ENCODE measurements at regions not wholly inside any gene's neighbourhood (a gene's known extent, or its start where the extent isn't known, plus 50 kb on each side); places are given as distances from the start of the nearest gene placed in this dataset.
A peak's percentile ranks its signal among the peaks of the same experiment; 100 is the strongest.

GRCh38 chr18:73805991-73806390 lies 341.6 kb downstream of the FBXO15 start:
- DNase-seq (ENCODE audit: low read depth in 4 of 4, low spot score in 3 of 4) = no peak

DNA sequence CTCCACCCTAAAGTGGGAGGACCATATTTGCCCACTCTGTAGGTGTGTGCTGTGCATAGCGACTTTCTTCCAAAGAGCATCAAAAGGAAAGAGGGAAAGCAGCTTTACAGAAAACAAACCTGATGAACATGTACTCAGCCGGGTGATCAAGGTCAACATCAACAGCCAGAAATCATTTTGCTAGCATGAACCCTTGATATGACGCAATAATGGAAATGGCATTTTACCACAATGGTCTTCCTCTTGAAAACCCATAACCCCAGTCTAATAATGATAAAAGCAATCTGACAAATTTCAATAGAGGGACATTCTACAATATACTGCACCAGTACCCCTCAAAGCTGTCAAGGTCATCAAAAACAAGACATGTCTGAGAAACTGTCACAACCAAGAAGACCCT lies 350.2 kb downstream of the FBXO15 start:
- DNase-seq (ENCODE audit: low read depth in 4 of 4, low spot score in 3 of 4) = no peak

GRCh38 chr18:73793386-73793785 lies 354.2 kb downstream of the FBXO15 start:
- DNase-seq (ENCODE audit: low read depth in 4 of 4, low spot score in 3 of 4) = no peak

GRCh38 chr18:73791081-73791480 lies 356.6 kb downstream of the FBXO15 start:
- no peak for DNase-seq (ENCODE audit: low read depth in 4 of 4, low spot score in 3 of 4)

- DNase-seq (ENCODE audit: low read depth in 4 of 4, low spot score in 3 of 4) = no peak
These were observed 357.0 kb downstream of the FBXO15 start for GRCh38 chr18:73790587-73790986.

DNA sequence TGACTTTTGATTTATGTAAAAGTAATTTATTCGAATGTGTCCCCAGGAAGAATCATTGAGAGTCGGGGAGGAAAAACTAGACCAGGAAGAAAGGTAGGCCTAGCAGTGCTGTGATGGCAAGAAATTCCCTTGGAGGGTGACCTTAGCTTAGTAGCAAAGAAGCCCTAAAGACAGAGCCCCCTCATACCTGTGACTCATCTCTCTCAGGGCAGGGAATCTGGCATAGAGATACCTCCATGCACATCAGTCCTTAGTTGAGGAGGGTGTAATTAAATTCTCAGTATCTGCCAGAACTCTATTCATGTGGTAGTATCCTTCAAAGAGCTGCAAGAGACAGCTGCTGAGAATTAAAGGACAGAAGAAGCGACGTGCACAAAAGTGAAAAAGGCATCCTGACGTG lies 360.3 kb downstream of the FBXO15 start:
- no peak for DNase-seq (ENCODE audit: low read depth in 4 of 4, low spot score in 3 of 4)

DNA sequence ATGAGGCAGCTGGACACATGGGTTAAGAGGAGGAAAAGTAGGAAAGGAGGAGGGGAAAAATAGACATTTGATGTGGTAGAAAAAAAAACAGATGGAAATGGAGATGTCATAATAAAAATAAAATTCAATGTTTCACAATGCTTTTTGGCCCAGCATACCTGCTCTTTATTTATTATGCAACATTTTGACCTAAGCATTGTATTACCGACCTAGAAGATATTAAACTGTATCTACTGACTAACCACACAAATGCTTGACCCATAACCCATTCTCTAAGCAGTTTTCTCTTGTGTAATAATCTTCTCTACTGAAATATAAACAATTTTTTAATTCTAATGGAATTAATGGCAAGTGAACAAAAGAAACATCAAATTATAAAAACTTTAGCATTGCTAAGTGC lies 362.3 kb downstream of the FBXO15 start:
- DNase-seq (ENCODE audit: low read depth in 4 of 4, low spot score in 3 of 4) = no peak

DNA sequence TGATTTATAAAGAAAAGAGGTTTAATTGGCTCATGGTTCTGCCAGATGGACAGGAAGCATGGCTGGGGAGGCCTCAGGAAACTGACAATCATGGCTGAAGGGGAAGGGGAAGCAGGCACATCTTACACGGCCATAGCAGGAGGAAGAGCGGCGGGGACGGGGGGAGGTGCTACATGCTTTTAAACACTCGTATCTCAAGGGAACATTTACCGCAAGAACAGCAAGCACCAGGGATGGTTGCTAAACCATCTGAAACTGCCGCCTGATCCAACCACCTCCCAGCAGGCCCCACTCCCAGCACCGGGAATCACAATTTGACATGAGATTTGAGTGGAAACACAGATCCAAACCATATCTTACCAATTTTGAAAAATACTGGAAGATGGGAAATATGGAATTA lies 362.8 kb downstream of the FBXO15 start:
- DNase-seq (ENCODE audit: low read depth in 4 of 4, low spot score in 3 of 4) = no peak

GRCh38 chr18:73782405-73782804 lies 365.2 kb downstream of the FBXO15 start:
- DNase-seq (ENCODE audit: low read depth in 4 of 4, low spot score in 3 of 4) = no peak

DNA sequence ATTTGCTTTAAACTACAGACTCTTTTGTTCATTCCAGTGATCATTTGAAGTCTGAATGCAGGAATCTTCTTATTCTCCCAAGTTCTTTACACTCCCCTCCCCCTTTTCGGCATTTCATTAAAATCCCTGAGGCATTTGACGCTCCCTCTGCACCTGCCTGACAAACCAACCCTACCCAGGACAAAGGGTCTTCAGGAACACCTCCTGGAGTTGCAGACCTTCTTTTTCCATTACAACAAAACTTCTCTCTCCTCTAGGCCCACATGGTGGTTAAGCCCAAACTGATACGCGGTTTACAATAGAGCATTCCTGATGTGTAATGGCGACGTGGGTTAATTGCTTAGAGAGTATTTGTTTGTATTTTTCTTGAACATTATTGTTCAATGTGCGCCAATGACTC lies 367.4 kb downstream of the FBXO15 start:
- DNase-seq (ENCODE audit: low read depth in 4 of 4, low spot score in 3 of 4) = no peak

- DNase-seq (ENCODE audit: low read depth in 4 of 4, low spot score in 3 of 4) = no peak
These were observed 369.6 kb downstream of the FBXO15 start for GRCh38 chr18:73778032-73778359.

GRCh38 chr18:73777356-73778031 lies 370.1 kb downstream of the FBXO15 start:
- no peak for DNase-seq (ENCODE audit: low read depth in 4 of 4, low spot score in 3 of 4)

DNA sequence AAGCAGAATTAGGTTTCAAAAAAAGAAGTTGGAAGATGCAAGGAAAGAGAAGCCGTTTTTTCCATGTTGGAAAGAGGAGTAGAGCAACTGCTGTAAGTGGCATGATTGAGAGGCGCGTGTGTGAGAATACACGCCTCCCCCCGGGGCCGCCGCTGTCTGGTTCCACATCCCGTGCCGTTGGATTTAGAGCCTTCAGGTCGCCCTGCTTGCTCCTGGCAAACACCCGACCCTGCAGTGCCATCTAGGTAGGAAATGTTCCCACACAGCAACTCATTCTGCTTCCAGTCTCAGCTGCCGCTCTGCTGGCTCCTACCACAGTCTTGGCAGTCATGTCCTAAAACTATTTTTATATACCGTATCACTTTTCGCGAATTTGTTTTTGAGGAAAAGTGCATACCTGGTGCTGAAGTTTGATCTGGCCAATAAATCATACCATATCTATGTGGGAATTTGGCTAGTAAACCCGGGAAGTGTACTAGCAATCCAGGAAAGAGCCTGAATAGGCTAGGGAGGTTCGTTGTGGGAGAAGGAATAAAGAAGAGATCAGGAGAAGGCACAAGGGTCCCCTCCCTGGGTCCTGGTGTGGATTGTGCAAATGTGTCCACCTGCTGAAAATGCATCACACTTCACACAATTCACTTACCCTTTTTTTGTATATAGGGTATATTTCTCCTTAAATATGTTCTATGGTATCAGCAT lies 372.7 kb downstream of the FBXO15 start:
- peak; percentile 16 to 67 (median 35) for DNase-seq (ENCODE audit: low read depth in 4 of 4, low spot score in 3 of 4)

- no peak for DNase-seq (ENCODE audit: low read depth in 4 of 4, low spot score in 3 of 4)
These were observed 379.6 kb downstream of the FBXO15 start for GRCh38 chr18:73768043-73768442.

- no peak for DNase-seq (ENCODE audit: low read depth in 4 of 4, low spot score in 3 of 4)
These were observed 380.6 kb downstream of the FBXO15 start for GRCh38 chr18:73766910-73767515.

GRCh38 chr18:73758446-73758845 lies 389.2 kb downstream of the FBXO15 start:
- no peak for DNase-seq (ENCODE audit: low read depth in 4 of 4, low spot score in 3 of 4)

DNA sequence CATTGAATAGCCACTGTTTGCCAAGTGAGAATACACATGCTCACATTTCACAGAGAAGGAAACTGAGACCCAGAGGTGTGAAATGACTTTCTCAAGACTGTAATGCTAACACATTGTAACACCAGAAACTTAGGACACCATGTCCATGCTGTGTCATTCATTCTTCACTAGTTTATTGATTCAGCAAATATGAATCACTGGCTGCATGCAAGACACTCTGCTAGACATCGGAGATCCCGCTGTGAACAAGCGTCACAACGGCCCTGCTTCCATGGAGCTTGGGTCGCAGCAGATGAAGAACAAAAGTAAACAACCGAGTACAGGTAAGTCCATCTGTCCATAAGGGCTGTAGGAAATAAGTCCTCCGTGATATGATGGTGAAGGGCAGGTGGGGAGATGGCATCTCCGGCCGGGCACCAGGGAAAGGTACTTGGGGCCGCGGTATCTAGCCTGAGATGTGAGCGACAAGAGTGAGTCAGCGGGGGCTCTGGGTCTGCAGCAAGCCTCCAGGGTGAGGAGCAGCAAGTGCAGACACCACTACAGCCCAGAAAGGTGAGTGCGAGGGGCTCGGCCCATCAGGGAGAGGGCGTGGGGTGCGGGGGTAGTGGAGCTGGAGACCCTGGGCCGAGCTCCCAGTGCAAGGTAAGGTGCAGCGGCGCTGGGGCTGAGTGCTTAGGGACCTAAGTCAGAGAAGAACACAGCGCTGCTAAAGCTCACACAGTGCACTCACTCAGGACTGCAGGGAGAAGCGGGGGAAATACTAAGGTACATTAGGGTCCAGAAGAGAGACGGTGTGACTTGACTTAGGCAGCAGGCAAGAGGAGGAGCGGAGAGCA lies 391.2 kb downstream of the FBXO15 start:
- no peak for DNase-seq (ENCODE audit: low read depth in 4 of 4, low spot score in 3 of 4)

DNA sequence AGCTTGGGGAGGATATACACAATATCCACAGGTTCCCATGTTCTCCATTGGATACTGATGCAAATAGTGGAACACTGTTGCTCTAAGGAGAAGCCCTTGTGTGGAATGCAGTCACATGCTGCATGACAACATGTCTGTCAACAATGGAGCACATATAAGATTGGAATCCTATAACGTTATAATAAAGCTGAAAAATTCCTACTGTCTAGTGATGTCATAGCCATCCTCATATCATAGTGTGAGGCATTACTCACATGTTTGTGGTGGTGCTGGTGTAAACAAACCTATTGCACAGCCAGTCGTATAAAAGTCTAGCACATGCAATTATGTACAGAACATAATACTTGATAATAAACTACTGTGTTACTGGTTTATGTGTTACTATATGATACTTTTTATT lies 394.7 kb downstream of the FBXO15 start:
- DNase-seq (ENCODE audit: low read depth in 4 of 4, low spot score in 3 of 4) = no peak

DNA sequence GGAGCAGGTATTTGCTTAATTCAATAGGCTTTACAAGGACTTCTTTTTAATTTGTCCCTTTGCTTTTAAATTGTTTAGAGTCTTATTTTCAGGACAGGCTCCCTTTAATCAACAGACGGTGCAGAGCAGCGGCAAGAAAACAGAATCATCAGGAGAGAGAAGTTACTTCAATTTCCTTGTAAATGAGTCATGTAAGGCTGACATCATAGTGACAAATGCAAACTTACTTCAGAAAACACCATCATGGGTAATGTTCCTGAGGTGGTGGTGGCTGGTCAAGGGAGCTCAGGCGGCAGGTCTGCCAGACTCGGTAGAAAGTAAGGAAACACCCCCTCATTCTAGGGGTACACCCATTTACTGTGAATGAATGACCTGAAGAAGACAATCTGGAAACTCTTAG lies 395.1 kb downstream of the FBXO15 start:
- no peak for DNase-seq (ENCODE audit: low read depth in 4 of 4, low spot score in 3 of 4)

DNA sequence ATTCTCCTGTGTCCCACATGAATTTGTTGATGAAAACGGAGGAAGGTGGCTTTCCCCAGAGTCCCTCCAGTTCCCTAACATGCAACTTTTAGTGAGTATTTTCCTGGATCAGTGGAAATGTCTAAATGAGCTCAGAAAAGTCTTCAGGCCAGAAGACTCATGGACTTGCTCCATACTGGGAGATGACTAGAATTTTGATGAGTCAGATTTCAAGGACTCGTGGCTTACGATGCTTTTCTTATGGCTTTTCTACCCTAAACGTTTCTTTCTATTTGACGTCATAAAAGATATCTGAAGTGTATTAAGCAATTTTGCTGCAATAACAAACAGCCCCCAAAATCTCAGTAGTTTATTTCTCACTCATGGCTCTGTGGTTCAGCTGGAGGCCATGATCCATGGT lies 397.6 kb downstream of the FBXO15 start:
- no peak for DNase-seq (ENCODE audit: low read depth in 4 of 4, low spot score in 3 of 4)

DNA sequence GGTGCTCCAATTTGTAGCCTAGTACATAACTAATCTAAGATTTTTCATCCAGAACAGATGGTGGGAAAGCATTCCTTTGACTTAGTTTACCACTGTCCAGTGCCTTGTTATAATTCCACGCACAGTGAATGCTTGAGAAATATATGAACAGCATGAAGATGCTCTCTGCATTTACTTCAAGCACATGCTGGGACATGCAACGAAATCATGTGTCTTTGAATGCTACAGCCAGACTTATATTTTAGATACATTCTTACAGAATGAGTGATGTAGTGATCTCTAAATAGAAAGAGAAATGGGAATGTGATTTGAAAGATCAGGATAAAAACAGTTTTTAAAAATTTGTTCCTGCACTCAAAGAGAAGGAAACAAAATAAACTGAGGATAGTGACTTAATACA lies 398.3 kb downstream of the FBXO15 start:
- no peak for DNase-seq (ENCODE audit: low read depth in 4 of 4, low spot score in 3 of 4)
